ENCODE measurements at regions not wholly inside any gene's neighbourhood (a gene's known extent, or its start where the extent isn't known, plus 50 kb on each side); places are given as distances from the start of the nearest gene placed in this dataset.
"Not testable (repeated sequence)": the region's sequence is repeated elsewhere in the genome, so short reads cannot be mapped to it uniquely, and the experiment has no call there.

DNA sequence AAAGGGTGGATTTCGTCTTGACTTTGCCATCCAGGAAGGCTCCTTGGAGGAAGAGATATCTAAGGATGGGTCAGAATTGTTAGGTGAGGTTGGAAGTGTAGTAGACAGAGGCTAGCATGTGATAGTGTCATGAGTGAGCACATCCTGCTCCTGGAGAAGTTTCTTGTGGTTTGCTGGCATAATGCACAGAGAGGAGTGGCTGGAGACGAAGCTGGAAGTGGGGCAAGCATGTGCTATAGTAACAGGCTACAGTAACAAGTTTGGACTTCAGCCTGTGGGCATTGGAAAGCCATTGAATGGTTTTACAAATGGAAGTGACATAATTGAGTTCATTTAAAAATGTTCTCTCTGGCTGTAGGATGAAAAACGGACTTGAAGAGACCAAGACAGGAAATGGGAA, 175.6 kb upstream of the VWC2 start:
- no peak for DNase-seq
- TF ChIP-seq, protein P1, sequence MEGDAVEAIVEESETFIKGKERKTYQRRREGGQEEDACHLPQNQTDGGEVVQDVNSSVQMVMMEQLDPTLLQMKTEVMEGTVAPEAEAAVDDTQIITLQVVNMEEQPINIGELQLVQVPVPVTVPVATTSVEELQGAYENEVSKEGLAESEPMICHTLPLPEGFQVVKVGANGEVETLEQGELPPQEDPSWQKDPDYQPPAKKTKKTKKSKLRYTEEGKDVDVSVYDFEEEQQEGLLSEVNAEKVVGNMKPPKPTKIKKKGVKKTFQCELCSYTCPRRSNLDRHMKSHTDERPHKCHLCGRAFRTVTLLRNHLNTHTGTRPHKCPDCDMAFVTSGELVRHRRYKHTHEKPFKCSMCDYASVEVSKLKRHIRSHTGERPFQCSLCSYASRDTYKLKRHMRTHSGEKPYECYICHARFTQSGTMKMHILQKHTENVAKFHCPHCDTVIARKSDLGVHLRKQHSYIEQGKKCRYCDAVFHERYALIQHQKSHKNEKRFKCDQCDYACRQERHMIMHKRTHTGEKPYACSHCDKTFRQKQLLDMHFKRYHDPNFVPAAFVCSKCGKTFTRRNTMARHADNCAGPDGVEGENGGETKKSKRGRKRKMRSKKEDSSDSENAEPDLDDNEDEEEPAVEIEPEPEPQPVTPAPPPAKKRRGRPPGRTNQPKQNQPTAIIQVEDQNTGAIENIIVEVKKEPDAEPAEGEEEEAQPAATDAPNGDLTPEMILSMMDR (conservative IDR thresholded peaks at IDR 0.05), result no peak
- no peak overlapping the region for H3K4me3 ChIP-seq (ENCODE audit: low read length)
- H3K9ac ChIP-seq (ENCODE audit: extremely low read depth, low read length, poor library complexity, severe bottlenecking), result no peak overlapping the region
- Mint-ChIP-seq H3K4me1 (no peaks in the 10 kb centered on the region), H3K27me3 (ENCODE audit: insufficient read depth) (no peaks in the 10 kb centered on the region), H3K36me3 (ENCODE audit: low read depth) (no peaks in the 10 kb centered on the region), H3K9me3 (no peaks in the 10 kb centered on the region), H3K27ac (no peak overlapping the region), H3K4me3 (no peak overlapping the region)
- H3K9me3 ChIP-seq (ENCODE audit: control insufficient read depth, low read length), result no peaks in the 10 kb centered on the region
- no peak overlapping the region for H3K27ac ChIP-seq (ENCODE audit: low read depth, low read length)
- no peaks in the 10 kb centered on the region for H3K4me1 ChIP-seq (ENCODE audit: control insufficient read depth, insufficient read depth, low read length)
- 71 to 85% methylated on average over 3 of the region's 3 CpGs for WGBS, 2 experiments (ENCODE audit: insufficient coverage in 1 of 2, insufficient read length in 1 of 2)
- H3K27me3 ChIP-seq (ENCODE audit: control insufficient read depth, insufficient read depth, low read length, poor library complexity, severe bottlenecking), result no peaks in the 10 kb centered on the region
- no peaks in the 10 kb centered on the region for H3K36me3 ChIP-seq (ENCODE audit: control insufficient read depth, insufficient read depth, low read length)

DNA sequence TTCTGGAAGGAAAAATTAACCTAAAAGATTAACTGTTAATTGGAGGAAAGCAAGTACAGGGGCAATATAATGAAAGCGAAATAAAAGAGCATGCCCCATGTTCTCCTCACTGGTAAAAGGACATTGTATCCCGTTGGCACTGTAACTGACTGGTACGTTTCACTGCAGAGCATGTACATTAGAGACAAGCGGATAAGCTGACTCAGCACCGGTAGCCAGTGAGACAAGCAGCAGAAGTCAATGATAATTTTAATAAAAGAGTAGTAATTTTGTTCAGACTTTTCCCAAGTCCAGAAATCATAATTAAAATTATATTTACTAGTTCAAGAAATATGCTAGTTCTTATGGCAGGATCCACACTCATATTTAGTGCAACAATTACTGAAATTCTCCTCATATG, 161.5 kb upstream of the VWC2 start:
- no peaks in the 10 kb centered on the region for H3K4me1 Mint-ChIP-seq
- TF ChIP-seq, protein P1 (conservative IDR thresholded peaks at IDR 0.05), result no peak
- peaks cover 9% of the 10 kb centered on the region for H3K9me3 Mint-ChIP-seq
- no peak overlapping the region for H3K27ac Mint-ChIP-seq
- Histone ChIP-seq H3K27ac (ENCODE audit: low read depth, low read length) (no peak overlapping the region), H3K9me3 (ENCODE audit: control insufficient read depth, low read length) (peaks cover under 1% of the 10 kb centered on the region), H3K4me1 (ENCODE audit: control insufficient read depth, insufficient read depth, low read length) (no peaks in the 10 kb centered on the region), H3K27me3 (ENCODE audit: control insufficient read depth, insufficient read depth, low read length, poor library complexity, severe bottlenecking) (no peaks in the 10 kb centered on the region), H3K9ac (ENCODE audit: extremely low read depth, low read length, poor library complexity, severe bottlenecking) (no peak overlapping the region), H3K36me3 (ENCODE audit: control insufficient read depth, insufficient read depth, low read length) (no peaks in the 10 kb centered on the region), H3K4me3 (ENCODE audit: low read length) (no peak overlapping the region)
- H3K36me3 Mint-ChIP-seq (ENCODE audit: low read depth), result no peaks in the 10 kb centered on the region
- no peak for DNase-seq
- H3K27me3 Mint-ChIP-seq (ENCODE audit: insufficient read depth), result no peaks in the 10 kb centered on the region
- 93 to 100% methylated on average over 2 to 5 of the region's 5 CpGs for WGBS, 2 experiments (ENCODE audit: insufficient coverage in 1 of 2, insufficient read length in 1 of 2)
- H3K4me3 Mint-ChIP-seq, result no peak overlapping the region

DNA sequence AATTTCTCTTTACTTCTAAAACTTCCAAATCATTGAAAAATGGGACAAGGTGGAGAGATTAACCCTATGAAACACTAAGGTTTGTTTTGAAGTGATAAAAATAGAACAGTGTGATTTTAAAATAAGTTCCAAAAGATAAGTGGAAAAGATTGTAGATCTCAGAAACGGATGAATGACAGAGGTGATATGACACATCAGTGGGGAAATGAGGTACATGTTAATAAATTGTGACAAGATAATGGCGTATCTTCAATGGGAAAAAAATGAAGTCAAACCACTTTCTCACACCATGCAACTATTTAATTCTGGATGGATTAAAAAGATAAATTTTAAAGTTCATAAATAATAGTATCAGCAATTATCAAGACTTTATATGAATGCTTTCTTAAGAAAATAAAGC, 159.7 kb upstream of the VWC2 start:
- H3K9ac ChIP-seq (ENCODE audit: extremely low read depth, low read length, poor library complexity, severe bottlenecking), result no peak overlapping the region
- DNase-seq, result no peak
- H3K9me3 ChIP-seq (ENCODE audit: control insufficient read depth, low read length), result no peaks in the 10 kb centered on the region
- no peak overlapping the region for H3K27ac Mint-ChIP-seq
- no peak overlapping the region for H3K4me3 Mint-ChIP-seq
- H3K27ac ChIP-seq (ENCODE audit: low read depth, low read length), result no peak overlapping the region
- peaks cover 3% of the 10 kb centered on the region for H3K4me1 Mint-ChIP-seq
- WGBS, 2 experiments (ENCODE audit: insufficient coverage in 1 of 2, insufficient read length in 1 of 2), result 94 to 100% methylated on average over 1 to 2 of the region's 2 CpGs
- TF ChIP-seq, protein P1 (conservative IDR thresholded peaks at IDR 0.05), result no peak
- no peaks in the 10 kb centered on the region for H3K4me1 ChIP-seq (ENCODE audit: control insufficient read depth, insufficient read depth, low read length)
- no peaks in the 10 kb centered on the region for H3K27me3 ChIP-seq (ENCODE audit: control insufficient read depth, insufficient read depth, low read length, poor library complexity, severe bottlenecking)
- no peaks in the 10 kb centered on the region for H3K36me3 ChIP-seq (ENCODE audit: control insufficient read depth, insufficient read depth, low read length)
- no peaks in the 10 kb centered on the region for H3K9me3 Mint-ChIP-seq
- H3K36me3 Mint-ChIP-seq (ENCODE audit: low read depth), result no peaks in the 10 kb centered on the region
- H3K4me3 ChIP-seq (ENCODE audit: low read length), result no peak overlapping the region
- H3K27me3 Mint-ChIP-seq (ENCODE audit: insufficient read depth), result no peaks in the 10 kb centered on the region

DNA sequence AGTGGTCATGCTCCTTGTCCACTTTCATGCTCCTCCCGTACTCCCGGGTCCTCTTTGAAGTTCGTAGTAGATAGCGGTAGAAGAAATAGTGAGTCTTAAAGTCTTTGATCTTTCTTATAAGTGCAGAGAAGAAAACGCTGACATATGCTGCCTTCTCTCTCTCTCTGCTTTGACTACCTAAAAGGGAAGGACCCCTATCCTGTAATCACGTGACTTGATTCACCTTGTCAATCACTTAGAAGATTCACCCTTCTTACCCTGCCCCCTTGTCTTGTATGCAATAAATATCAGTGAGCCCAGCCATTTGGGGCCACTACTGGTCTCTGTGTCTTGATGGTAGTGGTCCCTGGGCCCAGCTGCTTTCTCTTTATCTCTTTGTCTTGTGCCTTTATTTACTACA, 158.5 kb upstream of the VWC2 start:
- not testable (repeated sequence) for H3K4me1 Mint-ChIP-seq; H3K4me3 ChIP-seq (ENCODE audit: low read length); H3K27ac ChIP-seq (ENCODE audit: low read depth, low read length); H3K27ac Mint-ChIP-seq; H3K9me3 ChIP-seq (ENCODE audit: control insufficient read depth, low read length); H3K9me3 Mint-ChIP-seq; H3K36me3 Mint-ChIP-seq (ENCODE audit: low read depth); H3K27me3 Mint-ChIP-seq (ENCODE audit: insufficient read depth); H3K4me1 ChIP-seq (ENCODE audit: control insufficient read depth, insufficient read depth, low read length); H3K4me3 Mint-ChIP-seq; H3K9ac ChIP-seq (ENCODE audit: extremely low read depth, low read length, poor library complexity, severe bottlenecking); H3K36me3 ChIP-seq (ENCODE audit: control insufficient read depth, insufficient read depth, low read length); H3K27me3 ChIP-seq (ENCODE audit: control insufficient read depth, insufficient read depth, low read length, poor library complexity, severe bottlenecking); DNase-seq
- WGBS, 2 experiments (ENCODE audit: insufficient coverage in 1 of 2, insufficient read length in 1 of 2), result 89 to 100% methylated on average over 3 to 6 of the region's 6 CpGs
